GM18520 (cell line): ENCODE measurements at regions not wholly inside any gene's neighbourhood (a gene's known extent, or its start where the extent isn't known, plus 50 kb on each side); places are given as distances from the start of the nearest gene placed in this dataset.
"Not testable (repeated sequence)": the region's sequence is repeated elsewhere in the genome, so short reads cannot be mapped to it uniquely, and the experiment has no call there.

Experiments
- ATAC-seq: cut with Tn5 transposase; IDR thresholded peaks from one replicate; pipeline ENCODE4 v1.9.1; 2021; ENCODE audit not compliant: unreplicated experiment

DNA sequence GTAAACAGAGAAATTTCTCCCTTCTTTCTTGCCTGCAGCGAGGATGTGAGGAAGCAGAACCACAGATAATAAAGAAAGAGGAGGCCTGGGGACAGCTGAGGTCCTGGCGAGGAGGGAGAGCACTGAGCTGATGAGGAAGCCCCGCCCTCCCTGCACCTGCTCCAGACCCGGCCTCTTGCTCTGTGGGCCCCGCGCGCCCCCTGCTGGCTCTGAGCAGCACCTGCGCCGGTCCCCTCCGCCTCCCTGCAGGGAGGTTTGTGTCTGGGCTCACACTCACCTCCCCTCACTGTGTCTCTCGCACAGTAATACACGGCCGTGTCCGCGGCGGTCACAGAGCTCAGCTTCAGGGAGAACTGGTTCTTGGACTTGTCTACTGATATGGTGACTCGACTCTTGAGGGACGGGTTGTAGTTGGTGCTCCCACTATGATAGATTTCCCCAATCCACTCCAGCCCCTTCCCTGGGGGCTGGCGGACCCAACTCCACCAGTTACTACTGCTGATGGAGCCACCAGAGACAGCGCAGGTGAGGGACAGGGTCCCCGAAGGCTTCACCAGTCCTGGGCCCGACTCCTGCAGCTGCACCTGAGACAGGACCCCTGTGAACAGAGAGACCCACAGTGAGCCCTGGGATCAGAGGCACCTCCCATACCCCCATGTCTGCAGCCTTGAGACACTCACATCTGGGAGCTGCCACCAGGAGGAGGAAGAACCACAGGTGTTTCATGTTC, 485.4 kb downstream of the TMEM121 start:
- ATAC-seq, result not testable (repeated sequence)

DNA sequence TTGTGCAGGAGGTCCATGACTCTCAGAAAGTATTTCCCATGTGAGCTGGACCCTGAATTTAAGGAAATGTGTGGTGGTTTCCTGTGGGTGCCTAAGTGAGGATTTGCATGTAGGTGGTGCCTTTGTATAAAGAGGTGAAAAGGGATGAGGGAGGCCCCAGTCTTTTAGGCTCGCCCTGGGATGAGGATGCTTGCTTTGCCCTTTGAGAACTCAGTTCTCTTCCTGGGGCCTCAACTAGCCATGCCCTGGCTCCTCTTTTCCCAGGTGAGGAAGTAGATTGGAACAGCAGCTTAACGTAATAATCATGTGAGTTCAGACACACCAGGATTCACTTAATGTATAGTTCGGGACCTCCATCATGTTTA, 486.0 kb downstream of the TMEM121 start:
- ATAC-seq, result not testable (repeated sequence)

DNA sequence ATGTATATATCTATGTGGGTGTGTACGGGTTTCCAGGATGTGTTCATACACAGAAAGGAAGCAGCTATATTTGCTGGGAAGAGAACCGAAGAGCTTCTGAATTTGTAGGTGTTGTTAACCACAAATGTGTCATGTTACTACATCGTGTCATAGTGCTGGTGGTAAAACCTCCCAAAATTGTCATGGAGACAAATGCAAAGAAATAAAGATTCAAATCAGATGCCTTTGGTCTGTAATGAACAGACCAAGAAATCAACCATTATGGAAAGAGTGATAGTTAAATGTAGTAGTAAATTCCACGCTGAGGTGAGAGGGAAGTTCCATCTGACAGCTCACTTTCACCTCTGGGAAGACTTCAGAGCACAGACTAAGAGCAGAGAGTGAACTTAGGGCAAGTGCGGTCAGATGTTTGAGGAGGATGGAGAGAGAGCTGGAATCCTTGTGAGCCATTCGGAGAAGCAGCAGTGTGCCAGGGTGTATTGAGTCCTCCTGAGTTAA, 487.5 kb downstream of the TMEM121 start:
- ATAC-seq, result no peak

- ATAC-seq, result not testable (repeated sequence)
These were observed 491.6 kb downstream of the TMEM121 start for GRCh38 chr14:106017952-106018351.

- no peak for ATAC-seq
These were observed 495.4 kb downstream of the TMEM121 start for GRCh38 chr14:106021832-106022231.

GRCh38 chr14:106022648-106023047, 496.3 kb downstream of the TMEM121 start:
- not testable (repeated sequence) for ATAC-seq

- no peak for ATAC-seq
These were observed 497.0 kb downstream of the TMEM121 start for GRCh38 chr14:106023411-106023810.

GRCh38 chr14:106024983-106025604, 498.7 kb downstream of the TMEM121 start:
- ATAC-seq, result no peak

- ATAC-seq, result no peak
These were observed 499.6 kb downstream of the TMEM121 start for GRCh38 chr14:106026026-106026425.

DNA sequence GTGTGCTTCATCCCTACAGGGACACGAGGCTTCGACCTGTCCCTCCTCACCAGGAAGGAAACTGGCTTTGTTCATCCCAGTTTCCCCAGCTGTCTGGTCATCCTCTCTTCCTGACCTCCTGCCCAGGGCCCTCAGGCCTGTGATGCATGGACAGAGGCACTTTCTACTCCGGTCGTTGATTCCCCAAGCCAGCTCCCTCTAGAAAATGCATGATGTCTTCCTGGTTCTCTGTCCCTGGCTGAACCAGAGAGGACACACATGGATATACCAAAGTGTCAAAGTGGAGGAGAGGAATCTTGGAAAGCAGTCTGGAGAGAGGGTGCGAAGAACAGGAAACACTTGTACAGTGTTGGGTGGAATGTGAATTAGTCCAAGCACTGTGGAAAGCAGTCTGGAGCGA, 501.4 kb downstream of the TMEM121 start:
- not testable (repeated sequence) for ATAC-seq

- no peak for ATAC-seq
These were observed 503.6 kb downstream of the TMEM121 start for GRCh38 chr14:106029959-106030358.

DNA sequence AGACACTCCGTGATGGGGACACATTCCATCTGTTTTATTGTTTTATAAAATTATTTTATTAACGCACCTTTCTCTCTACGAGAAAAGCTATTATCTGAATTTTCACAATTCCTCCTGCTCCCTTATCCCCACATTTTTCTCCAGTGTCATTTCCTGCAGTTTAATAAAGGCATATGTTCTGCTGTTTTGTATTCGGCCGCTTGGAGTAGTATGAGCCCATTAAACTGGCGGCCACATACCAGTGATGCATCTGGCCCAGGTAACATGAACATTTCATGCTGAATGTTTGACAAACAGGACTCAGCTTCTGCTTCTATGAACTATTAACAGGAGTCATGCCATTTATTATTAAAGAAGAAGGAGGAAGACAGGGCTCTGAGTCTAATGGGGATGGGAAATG, 511.0 kb downstream of the TMEM121 start:
- no peak for ATAC-seq

- no peak for ATAC-seq
These were observed 511.9 kb downstream of the TMEM121 start for GRCh38 chr14:106038263-106038662.

GRCh38 chr14:106039400-106039799, 513.0 kb downstream of the TMEM121 start:
- ATAC-seq, result no peak

DNA sequence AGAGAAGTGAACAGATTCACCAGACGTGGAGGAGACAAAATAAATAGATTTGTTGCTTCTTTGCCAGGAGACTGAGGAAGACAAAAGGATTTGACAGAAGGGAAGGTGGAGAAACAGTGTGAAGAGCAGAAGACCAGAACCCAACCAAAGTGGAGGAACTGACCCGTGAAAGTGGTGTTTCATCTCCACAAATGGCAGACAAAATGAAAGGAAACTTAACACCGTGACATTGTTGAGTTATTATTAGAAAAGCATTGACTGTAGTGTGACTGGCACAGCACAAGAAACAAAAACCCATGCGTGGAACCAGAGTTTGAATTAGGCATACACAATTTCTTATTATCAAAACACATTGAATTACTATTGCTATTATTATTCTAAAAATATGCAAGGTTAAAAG, 518.1 kb downstream of the TMEM121 start:
- ATAC-seq, result no peak

DNA sequence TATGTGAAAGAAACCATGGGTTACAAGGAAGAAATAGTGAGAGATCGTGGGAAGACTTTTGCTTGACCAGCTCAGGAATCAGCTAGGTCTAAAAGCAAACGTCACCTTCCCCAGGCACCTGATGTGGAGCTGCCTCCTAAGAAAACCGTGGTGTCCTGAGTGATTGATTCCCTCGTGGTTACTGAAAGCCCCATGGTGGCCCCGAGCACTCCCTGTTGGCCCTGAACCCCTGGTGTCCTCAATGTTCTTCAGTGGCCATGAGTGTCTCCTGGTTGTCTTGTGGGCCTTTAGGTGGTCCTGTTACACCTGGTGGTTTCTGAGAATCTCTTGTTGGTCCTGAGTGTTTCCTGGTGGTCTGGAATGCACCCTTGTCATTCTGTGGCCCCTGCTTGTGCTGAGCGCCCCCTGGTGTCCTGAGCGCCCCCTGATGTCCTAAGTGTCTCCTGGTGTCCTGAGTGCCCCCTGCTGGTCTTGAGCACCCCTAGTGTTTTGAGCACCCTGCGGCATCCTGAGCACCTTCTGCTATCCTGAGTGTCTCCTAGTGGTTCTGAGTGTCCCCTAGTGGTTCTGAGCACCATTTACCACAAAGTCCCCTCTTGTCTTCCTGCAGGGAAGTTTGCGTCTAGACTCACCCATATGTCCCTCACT, 518.7 kb downstream of the TMEM121 start:
- ATAC-seq, result no peak

GRCh38 chr14:106051796-106052195, 525.4 kb downstream of the TMEM121 start:
- ATAC-seq, result no peak

- no peak for ATAC-seq
These were observed 528.9 kb downstream of the TMEM121 start for GRCh38 chr14:106055289-106055688.

GRCh38 chr14:106058342-106058741, 532.0 kb downstream of the TMEM121 start:
- no peak for ATAC-seq

- ATAC-seq, result no peak
These were observed 534.0 kb downstream of the TMEM121 start for GRCh38 chr14:106060276-106060975.

DNA sequence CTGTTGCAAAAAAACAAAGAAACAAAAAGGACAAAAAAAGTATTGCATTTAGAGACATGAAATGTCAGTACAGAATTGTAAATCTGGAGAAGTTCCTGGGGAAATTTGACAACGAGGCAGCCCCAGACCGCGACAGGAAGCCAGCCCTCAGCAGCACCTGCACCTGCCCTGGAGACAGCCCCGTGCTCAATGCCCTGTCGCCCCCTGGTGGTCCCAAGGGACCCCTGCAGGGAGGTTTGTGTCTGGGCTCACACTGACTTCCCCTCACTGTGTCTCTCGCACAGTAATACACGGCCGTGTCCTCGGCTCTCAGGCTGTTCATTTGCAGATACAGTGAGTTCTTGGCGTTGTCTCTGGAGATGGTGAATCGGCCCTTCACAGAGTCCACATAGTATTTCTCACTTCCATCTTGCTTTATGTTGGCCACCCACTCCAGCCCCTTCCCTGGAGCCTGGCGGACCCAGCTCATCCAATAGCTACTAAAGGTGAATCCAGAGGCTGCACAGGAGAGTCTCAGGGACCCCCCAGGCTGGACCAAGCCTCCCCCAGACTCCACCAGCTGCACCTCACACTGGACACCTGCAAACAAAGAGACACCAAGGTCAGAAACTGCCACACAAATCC, 535.6 kb downstream of the TMEM121 start:
- not testable (repeated sequence) for ATAC-seq
